ENCODE measurements at regions not wholly inside any gene's neighbourhood (a gene's known extent, or its start where the extent isn't known, plus 50 kb on each side); places are given as distances from the start of the nearest gene placed in this dataset.

GRCh38 chr12:114974826-114975639, 291.1 kb upstream of the TBX3 start:
- H3K36me3 Mint-ChIP-seq (ENCODE audit: low read depth), result no peaks in the 10 kb centered on the region
- H3K4me1 Mint-ChIP-seq (ENCODE audit: low read depth), result peaks cover 23% of the 10 kb centered on the region
- TF ChIP-seq CTCF (IDR thresholded peaks at IDR 0.05), result no peak

GRCh38 chr12:114974333-114974732, 290.4 kb upstream of the TBX3 start:
- Mint-ChIP-seq H3K36me3 (ENCODE audit: low read depth) (no peaks in the 10 kb centered on the region), H3K4me1 (ENCODE audit: low read depth) (peaks cover 23% of the 10 kb centered on the region), H3K9me3 (no peaks in the 10 kb centered on the region), H3K27ac (no peak overlapping the region), H3K4me3 (no peak overlapping the region), H3K27me3 (ENCODE audit: insufficient read depth) (0 out of 2 replicates have a peak, but pooled peaks cover under 1% of the 10 kb centered on the region)
- TF ChIP-seq CTCF (IDR thresholded peaks at IDR 0.05), result no peak
- DNase-seq, result no peak

More at GRCh38 chr12:114974826-114975639, 291.1 kb upstream of the TBX3 start:
- no peak for DNase-seq
- Mint-ChIP-seq H3K27ac (no peak overlapping the region), H3K4me3 (no peak overlapping the region), H3K9me3 (no peaks in the 10 kb centered on the region), H3K27me3 (ENCODE audit: insufficient read depth) (no peaks in the 10 kb centered on the region)

- H3K4me3 Mint-ChIP-seq, result no peak overlapping the region
- H3K4me1 Mint-ChIP-seq (ENCODE audit: low read depth), result peaks cover 12% of the 10 kb centered on the region
- H3K27ac Mint-ChIP-seq, result no peak overlapping the region
- H3K9me3 Mint-ChIP-seq, result peaks cover 1% of the 10 kb centered on the region; the same call in 1 of the 2 replicates
- no peak for DNase-seq
- peaks cover 6% of the 10 kb centered on the region; the same call in 1 of the 2 replicates for H3K36me3 Mint-ChIP-seq (ENCODE audit: low read depth)
- TF ChIP-seq CTCF (IDR thresholded peaks at IDR 0.05), result no peak
- 0 out of 2 replicates have a peak, but pooled peaks cover 2% of the 10 kb centered on the region for H3K27me3 Mint-ChIP-seq (ENCODE audit: insufficient read depth)
Observed at GRCh38 chr12:114968727-114969126, 284.8 kb upstream of the TBX3 start.

GRCh38 chr12:114967151-114967550, 283.2 kb upstream of the TBX3 start:
- no peak overlapping the region for H3K4me3 Mint-ChIP-seq
- peaks cover 12% of the 10 kb centered on the region for H3K4me1 Mint-ChIP-seq (ENCODE audit: low read depth)
- no peak overlapping the region for H3K27ac Mint-ChIP-seq
- H3K36me3 Mint-ChIP-seq (ENCODE audit: low read depth), result peaks cover 11% of the 10 kb centered on the region; the same call in 1 of the 2 replicates
- H3K9me3 Mint-ChIP-seq, result peaks cover 11% of the 10 kb centered on the region; the same call in 1 of the 2 replicates
- 0 out of 2 replicates have a peak, but pooled peaks cover 2% of the 10 kb centered on the region for H3K27me3 Mint-ChIP-seq (ENCODE audit: insufficient read depth)
- no peak for TF ChIP-seq CTCF (IDR thresholded peaks at IDR 0.05)
- DNase-seq, result no peak

DNA sequence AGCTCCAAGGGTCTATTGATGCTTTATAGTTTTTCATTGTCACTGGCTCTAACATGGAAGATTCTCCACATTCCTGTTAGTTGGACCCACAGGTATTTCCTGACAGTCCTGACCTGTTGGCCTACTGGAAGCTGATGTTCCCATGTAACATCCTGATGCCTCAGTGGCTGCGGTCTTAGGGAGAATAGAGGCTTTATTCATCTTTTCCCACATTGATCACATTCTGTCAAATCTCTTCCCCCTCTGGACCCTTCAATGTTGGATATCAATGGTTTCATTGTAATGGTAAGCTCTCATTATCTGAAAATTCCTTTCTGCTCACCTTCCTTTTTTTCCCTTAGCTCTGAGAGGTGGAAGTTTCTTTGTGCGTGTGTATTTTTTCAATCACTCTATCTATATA, 280.9 kb upstream of the TBX3 start:
- Mint-ChIP-seq H3K9me3 (peaks cover 11% of the 10 kb centered on the region; the same call in 1 of the 2 replicates), H3K36me3 (ENCODE audit: low read depth) (peaks cover 11% of the 10 kb centered on the region; the same call in 1 of the 2 replicates), H3K27me3 (ENCODE audit: insufficient read depth) (0 out of 2 replicates have a peak, but pooled peaks cover 2% of the 10 kb centered on the region), H3K27ac (no peak overlapping the region), H3K4me1 (ENCODE audit: low read depth) (peaks cover 12% of the 10 kb centered on the region), H3K4me3 (no peak overlapping the region)
- DNase-seq, result no peak
- no peak for TF ChIP-seq CTCF (IDR thresholded peaks at IDR 0.05)
